ENCODE measurements at regions not wholly inside any gene's neighbourhood (a gene's known extent, or its start where the extent isn't known, plus 50 kb on each side); places are given as distances from the start of the nearest gene placed in this dataset.

DNA sequence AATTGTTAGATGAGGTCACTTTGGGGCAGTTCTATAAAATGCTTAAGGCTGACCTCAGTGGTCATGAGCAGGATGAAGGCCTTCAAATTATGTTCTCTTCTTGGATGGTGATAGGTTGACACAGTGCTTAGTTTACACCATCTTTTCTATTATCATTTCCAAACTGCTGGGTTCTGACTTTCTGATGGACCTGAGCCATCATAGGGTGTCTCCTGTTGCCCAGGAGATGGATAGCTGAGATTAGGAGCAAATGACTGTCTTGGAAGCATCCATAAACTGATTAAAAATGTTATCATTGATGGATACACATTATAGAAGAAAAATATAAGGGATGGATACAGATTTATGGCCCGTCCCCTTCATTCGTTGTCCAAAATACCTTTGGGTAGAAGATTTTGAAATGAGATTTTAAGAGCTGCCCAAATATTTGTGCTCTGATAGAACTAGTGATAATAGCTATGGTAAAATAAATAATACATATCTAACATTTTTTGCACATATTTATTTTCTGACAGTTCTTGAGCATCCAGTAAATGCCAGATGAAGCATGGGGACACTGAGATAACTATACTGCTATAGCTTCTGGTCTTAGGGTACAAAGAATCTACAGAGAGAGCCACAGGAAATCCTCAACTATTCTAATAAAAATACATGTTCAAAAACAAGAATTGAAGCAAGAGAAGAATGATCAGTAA, 839.4 kb upstream of the LCORL start:
- POLR2A ChIA-PET = no interaction called here
- TF ChIP-seq, protein P1, sequence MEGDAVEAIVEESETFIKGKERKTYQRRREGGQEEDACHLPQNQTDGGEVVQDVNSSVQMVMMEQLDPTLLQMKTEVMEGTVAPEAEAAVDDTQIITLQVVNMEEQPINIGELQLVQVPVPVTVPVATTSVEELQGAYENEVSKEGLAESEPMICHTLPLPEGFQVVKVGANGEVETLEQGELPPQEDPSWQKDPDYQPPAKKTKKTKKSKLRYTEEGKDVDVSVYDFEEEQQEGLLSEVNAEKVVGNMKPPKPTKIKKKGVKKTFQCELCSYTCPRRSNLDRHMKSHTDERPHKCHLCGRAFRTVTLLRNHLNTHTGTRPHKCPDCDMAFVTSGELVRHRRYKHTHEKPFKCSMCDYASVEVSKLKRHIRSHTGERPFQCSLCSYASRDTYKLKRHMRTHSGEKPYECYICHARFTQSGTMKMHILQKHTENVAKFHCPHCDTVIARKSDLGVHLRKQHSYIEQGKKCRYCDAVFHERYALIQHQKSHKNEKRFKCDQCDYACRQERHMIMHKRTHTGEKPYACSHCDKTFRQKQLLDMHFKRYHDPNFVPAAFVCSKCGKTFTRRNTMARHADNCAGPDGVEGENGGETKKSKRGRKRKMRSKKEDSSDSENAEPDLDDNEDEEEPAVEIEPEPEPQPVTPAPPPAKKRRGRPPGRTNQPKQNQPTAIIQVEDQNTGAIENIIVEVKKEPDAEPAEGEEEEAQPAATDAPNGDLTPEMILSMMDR (IDR thresholded peaks at IDR 0.05; ENCODE audit: low read depth, low read length) = no peak
- Histone ChIP-seq H3K27ac (ENCODE audit: low read depth, low read length) (no peak overlapping the region), H3K4me3 (ENCODE audit: low read depth, low read length) (no peak overlapping the region), H3K9me3 (ENCODE audit: control insufficient read depth, insufficient read depth, low read length) (no peaks in the 10 kb centered on the region; the same call in 1 of the 2 replicates), H3K27me3 (ENCODE audit: control insufficient read depth, insufficient read depth, low read length) (no peaks in the 10 kb centered on the region)
- CTCF ChIA-PET = interaction anchor here (0.6 kb wide), 1 partner anchor 22 kb away, joined by 3 read pairs; no protein-coding TSS in a partner anchor
- no peak for DNase-seq (ENCODE audit: low read depth, low spot score)

DNA sequence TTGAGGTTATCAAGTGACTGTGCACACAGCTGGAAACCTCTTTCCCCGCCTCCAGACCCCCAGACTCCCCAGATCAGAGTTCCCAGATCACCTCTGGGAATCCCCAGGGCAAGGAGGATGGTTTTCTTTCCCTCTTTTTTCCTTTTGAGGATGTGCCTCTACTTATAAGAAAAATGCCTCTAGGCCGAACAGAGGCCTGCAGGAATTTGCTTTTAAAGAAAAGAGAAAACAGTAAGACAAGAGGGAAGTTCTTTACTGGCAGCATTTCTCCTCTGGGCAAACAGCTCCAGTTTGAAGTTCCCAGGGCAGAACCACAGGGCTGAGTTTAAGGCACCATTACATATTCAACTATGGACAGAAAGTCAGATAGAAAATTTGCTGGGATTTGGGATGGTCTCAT, 837.9 kb upstream of the LCORL start:
- Histone ChIP-seq H3K27ac (ENCODE audit: low read depth, low read length) (no peak overlapping the region), H3K27me3 (ENCODE audit: control insufficient read depth, insufficient read depth, low read length) (no peaks in the 10 kb centered on the region), H3K9me3 (ENCODE audit: control insufficient read depth, insufficient read depth, low read length) (no peaks in the 10 kb centered on the region; the same call in 1 of the 2 replicates), H3K4me3 (ENCODE audit: low read depth, low read length) (no peak overlapping the region)
- POLR2A ChIA-PET = no interaction called here
- no peak for DNase-seq (ENCODE audit: low read depth, low spot score)
- CTCF ChIA-PET = no interaction called here
- TF ChIP-seq, protein P1 (IDR thresholded peaks at IDR 0.05; ENCODE audit: low read depth, low read length) = no peak

DNA sequence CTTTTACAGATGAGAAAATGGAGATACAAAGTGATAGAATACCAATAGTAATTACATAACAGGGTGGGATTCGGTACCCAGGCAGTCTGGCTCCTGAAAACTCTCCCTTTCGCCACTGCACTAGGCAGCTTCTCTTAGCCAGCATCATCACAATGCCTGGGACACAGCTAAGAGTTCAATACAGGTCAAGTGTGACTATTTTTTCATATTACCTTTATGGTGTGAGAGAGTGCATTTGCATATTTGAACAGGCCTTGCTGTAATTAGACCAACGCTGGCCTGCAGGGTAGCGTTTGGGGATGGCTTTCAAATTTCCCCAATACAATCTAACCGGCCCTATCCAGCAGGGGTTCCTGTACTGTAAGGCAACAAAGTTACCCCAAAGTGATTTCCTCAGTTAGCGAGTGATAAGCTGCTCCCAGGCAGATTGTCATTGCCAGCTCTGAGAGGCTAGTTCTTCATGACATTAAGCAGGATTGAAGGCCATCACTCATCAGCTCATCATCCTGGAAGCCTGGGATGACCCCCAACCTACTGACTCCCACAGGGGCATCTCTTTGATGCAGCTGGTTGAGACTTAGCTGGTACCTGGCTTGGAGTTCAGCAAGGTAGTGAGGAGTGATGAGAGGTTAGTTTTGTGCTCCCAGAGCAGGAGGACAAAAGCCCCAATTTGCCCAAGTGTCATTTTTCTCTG, 836.8 kb upstream of the LCORL start:
- DNase-seq (ENCODE audit: low read depth, low spot score) = no peak
- POLR2A ChIA-PET = no interaction called here
- no peak overlapping the region for H3K4me3 ChIP-seq (ENCODE audit: low read depth, low read length)
- H3K27me3 ChIP-seq (ENCODE audit: control insufficient read depth, insufficient read depth, low read length) = no peaks in the 10 kb centered on the region
- CTCF ChIA-PET = no interaction called here
- H3K27ac ChIP-seq (ENCODE audit: low read depth, low read length) = no peak overlapping the region
- TF ChIP-seq, protein P1 (IDR thresholded peaks at IDR 0.05; ENCODE audit: low read depth, low read length) = no peak
- H3K9me3 ChIP-seq (ENCODE audit: control insufficient read depth, insufficient read depth, low read length) = no peaks in the 10 kb centered on the region; the same call in 1 of the 2 replicates

DNA sequence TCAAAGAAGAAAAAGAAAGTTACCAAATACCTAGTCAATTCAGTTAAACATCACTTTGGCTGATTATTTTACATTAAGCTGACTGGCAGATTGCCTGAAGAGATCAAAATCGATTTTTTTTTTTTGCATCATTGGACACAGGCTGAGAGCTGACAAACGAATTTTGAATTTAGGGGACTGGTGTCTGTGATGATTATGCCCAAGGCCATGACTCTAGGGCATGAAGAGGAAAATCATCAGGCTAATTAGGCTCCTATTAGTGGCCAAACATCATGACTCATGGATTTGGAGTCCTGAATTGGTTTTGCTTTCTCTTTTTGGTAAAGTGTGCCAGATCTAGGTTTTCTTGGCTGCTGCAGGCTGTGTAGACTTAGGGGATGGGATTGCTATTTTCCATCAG, 829.3 kb upstream of the LCORL start:
- ChIA-PET POLR2A (no interaction called here), CTCF (no interaction called here)
- no peak for DNase-seq (ENCODE audit: low read depth, low spot score)
- Histone ChIP-seq H3K4me3 (ENCODE audit: low read depth, low read length) (no peak overlapping the region), H3K27ac (ENCODE audit: low read depth, low read length) (no peak overlapping the region), H3K27me3 (ENCODE audit: control insufficient read depth, insufficient read depth, low read length) (no peaks in the 10 kb centered on the region), H3K9me3 (ENCODE audit: control insufficient read depth, insufficient read depth, low read length) (no peaks in the 10 kb centered on the region)
- TF ChIP-seq, protein P1 (IDR thresholded peaks at IDR 0.05; ENCODE audit: low read depth, low read length) = no peak

DNA sequence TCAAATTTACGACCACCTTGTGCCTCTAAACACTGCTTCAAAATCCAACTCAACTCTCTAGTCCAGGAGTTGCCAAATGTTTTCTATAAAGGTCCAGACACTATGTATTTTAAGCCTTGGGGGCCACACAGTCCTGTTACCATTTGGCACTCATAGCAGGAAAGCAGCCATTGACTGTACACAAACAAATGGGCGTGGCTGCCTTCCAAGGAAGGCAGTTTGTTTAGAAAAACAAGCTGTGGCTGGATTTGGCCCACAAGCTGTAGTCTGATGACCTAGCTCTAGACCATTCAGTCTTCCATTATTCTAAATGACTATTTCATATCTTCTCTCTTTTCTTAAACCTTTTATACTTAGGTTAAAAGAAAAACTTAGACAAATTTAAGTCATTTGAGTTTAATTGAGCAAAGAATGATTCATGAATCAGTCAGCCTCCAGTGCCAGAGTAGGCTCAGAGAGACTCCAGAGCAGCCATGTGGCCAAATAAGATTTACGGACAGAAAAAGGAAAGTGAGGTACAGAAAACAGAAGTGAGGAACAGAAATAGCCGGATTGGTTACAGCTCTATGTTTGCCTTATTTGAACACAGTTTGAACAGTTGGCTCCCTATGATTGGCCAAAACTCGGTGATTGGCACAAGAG, 825.8 kb upstream of the LCORL start:
- DNase-seq (ENCODE audit: low read depth, low spot score) = no peak

More for the DNA sequence above, 825.8 kb upstream of the LCORL start:
- Histone ChIP-seq H3K4me3 (ENCODE audit: low read depth, low read length) (no peak overlapping the region), H3K27me3 (ENCODE audit: control insufficient read depth, insufficient read depth, low read length) (no peaks in the 10 kb centered on the region), H3K9me3 (ENCODE audit: control insufficient read depth, insufficient read depth, low read length) (no peaks in the 10 kb centered on the region), H3K27ac (ENCODE audit: low read depth, low read length) (no peak overlapping the region)
- CTCF ChIA-PET = no interaction called here
- POLR2A ChIA-PET = no interaction called here
- TF ChIP-seq, protein P1 (IDR thresholded peaks at IDR 0.05; ENCODE audit: low read depth, low read length) = no peak
